Stimulated activated CD8-positive, alpha-beta memory T cell treated with anti-CD3 and anti-CD28 coated beads, Interleukin-12 subunit alpha, Interleukin-12 subunit beta, amount 100 ng/mL, for 4 hours (primary cell): ENCODE measurements at regions not wholly inside any gene's neighbourhood (a gene's known extent, or its start where the extent isn't known, plus 50 kb on each side); places are given as distances from the start of the nearest gene placed in this dataset.

Experiments used
- DNase-seq: peaks from one replicate; pipeline ENCODE4 v3.0.0-alpha.2; 2020; ENCODE audit warnings: low read depth

- no peak for DNase-seq
Measured at GRCh38 chr15:26477044-26477443, 295.8 kb downstream of the GABRB3 start.

GRCh38 chr15:26475554-26475953, 297.3 kb downstream of the GABRB3 start:
- DNase-seq: no peak

- no peak for DNase-seq
Measured at GRCh38 chr15:26472661-26473060, 300.2 kb downstream of the GABRB3 start.

DNA sequence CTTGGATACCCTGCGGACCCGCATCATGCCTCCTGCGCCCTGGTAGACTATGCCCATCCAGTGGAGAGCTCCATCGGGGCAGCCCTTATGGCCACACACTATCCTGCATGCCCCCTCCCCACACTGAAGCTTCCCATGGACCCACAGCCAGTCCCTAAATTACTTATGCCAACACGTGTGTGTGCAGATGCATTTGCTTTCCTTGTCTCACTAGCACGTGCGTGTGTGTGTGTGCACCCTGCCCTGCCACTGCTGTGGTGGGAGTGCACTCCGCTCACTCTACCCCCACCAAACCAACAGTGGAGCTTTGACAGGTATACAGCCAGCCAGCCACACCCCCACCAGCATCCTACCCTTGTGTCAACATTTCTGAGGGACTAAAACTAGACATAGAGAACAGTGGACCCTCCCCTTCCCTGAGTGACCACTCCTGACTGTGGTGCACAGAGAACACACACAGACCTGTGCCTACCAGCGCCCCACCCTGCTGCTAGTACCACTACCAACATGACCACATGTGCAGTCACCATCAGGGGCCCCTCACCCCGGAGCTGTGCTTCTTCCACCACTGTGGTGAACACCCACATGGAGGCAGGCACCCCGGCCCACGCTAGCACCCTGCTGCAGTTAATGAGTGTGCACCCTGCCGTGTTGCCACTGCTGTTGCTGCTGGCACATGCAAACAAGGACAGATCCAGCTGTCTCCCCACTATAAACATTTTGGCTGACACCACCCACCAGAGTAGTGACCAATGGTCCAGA, 310.8 kb downstream of the GABRB3 start:
- DNase-seq: no peak

DNA sequence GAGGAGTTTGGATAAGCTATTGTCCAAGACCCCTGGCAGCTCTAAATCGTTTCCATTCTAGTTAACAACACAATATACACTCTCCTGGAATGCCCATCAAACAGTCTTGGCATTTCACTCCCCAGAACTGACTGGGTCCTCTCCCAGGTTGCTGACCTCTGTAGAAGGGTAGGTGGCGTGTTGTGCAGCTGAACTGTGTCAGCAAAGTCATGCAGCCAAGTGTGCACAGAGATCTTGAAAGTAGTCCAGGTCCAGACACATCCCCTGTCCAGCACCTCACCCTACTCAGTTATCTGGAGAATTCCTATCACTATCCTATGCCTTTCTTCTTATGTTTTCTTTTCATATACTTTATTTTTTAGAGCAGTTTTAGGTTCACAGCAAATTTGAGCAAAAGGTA, 312.7 kb downstream of the GABRB3 start:
- no peak for DNase-seq

- DNase-seq: no peak
Measured at GRCh38 chr15:26455828-26456227, 317.0 kb downstream of the GABRB3 start.

DNA sequence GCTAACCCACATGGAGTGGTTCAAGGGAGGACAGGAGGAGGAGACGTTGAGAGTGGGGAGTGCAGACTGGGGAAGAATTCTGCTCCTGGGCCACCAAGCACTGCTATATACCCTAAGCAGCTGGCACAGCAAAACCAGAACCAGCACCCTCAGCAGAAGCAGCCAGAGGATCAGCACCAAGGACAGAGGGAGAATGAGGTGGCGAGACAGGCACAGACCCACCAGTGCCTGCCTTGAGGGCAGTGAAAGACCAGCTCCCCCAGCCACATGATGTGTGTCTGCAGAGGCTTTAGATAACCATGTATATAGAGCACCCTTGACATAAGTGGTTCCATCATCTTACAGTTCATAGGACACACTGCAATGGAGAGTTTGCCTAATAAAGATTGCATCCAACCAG, 319.0 kb downstream of the GABRB3 start:
- DNase-seq: no peak

DNA sequence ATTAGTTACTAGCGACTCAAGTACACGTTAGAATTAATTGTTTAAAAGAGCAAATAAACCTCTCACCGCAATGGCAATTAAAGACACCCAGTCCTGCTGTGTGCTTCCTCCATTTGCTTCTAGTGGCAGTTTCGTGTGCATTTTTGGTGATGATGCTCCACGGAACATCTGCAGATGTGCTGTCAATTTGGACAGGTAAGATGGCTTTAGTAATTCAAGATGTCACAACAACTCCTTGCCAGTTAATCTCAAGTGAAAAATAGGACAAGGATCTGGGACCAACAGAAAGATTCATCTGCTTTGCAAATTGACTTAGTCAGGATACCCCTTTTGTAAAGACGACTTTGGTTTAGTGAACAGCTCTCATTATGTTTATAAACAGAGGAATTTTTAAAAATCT, 320.9 kb downstream of the GABRB3 start:
- DNase-seq: no peak

DNA sequence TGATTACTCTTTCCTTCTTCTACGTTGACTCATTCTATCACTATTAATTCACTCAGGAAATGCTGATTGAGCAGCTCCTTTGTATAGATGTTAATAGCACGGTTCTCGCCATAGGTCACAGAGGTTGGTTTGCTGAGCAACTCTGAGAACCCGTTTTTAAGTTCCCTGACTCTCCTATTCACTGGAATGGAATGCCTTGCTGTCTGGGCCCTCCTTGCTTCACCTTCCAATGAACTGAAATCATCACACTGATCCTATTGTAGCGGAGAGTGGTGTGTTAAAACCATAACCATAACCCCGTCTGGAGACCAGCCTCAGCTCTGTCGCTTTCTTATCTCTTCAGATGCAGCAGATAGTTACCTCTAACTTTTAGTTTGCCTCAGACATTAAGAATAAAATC, 323.6 kb downstream of the GABRB3 start:
- no peak for DNase-seq

- no peak for DNase-seq
Measured at GRCh38 chr15:26443321-26443720, 329.5 kb downstream of the GABRB3 start.

DNA sequence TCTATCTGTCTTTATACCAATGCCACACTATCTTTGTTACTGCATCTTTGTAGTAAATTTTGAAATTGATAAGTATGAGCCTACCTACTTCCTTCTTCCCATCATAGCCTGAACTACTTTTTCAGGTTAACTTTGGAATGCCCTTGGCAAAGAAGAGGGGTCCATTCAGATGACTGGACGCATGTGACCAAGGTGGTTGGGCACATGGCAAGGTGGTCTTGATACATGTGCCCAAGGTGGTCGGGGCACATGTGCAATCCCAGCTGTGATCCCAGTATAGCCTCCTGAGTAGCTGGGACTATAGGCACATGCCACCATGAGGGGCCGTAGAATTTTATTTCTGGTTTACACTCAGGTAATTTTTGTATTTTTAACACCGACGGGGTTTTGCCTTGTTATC, 330.2 kb downstream of the GABRB3 start:
- no peak for DNase-seq

- DNase-seq: no peak
Measured at GRCh38 chr15:26439681-26440080, 333.2 kb downstream of the GABRB3 start.

DNA sequence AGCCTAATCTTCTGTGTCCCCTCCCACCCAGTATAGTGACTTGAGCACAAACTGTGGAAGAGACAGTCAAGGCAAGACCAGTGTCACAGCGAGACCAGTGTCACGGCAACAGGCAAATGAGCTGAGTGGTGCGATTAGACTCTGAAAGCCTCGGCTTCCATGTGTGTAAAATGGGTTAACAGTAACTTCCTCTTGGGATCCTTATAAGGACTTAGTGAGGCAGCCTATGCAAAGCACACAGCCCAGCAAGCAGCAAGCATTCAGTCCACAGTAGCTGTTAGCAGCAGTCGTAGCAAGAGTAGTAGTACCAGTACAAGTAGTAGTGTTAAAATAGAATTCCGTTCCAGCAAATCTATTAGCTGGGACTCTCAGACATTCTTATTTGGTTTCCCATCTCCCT, 334.1 kb downstream of the GABRB3 start:
- no peak for DNase-seq

GRCh38 chr15:26438316-26438715, 334.6 kb downstream of the GABRB3 start:
- no peak for DNase-seq

- DNase-seq: no peak
Measured at GRCh38 chr15:26433818-26434217, 339.0 kb downstream of the GABRB3 start.

DNA sequence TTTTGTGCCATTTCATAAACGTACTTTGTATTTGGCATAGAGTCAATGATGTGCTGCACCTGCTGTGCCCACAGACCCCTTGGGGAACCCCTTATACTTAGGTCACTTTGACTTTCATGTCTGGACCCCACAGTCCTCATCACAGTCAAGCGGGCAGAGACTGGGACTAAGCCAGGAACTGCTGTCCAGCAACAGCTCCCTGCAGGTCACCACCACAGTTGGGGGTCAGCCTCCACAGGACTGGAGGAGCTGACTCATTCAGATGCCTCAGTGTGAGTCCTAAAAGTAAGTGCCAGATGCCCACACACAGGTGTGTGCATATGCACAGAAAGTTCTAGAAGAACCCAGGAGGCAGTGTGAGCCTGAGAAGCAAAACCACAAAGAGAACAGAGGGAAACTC, 339.8 kb downstream of the GABRB3 start:
- DNase-seq: no peak

DNA sequence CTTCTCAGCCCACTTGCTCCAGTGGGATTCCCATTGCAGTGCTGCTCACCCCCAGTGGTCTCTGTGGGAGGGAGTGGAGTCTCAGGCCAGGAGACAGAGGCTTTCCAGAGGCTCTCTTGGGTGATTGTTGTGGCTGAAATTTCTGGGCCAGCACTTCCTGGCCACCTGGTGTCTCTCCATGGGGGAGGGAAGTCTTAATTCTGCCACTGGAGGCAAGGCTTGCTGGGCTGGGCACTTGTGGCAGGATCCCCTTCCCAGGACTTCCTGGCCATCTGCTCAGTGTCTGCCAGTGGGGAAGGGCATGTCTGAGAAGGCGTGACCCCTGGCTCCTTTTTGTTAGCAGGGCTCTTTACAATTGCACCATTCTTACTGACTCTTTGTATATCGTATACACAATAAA, 351.8 kb downstream of the GABRB3 start:
- DNase-seq: no peak

- no peak for DNase-seq
Measured at GRCh38 chr15:26395624-26396023, 377.2 kb downstream of the GABRB3 start.

DNA sequence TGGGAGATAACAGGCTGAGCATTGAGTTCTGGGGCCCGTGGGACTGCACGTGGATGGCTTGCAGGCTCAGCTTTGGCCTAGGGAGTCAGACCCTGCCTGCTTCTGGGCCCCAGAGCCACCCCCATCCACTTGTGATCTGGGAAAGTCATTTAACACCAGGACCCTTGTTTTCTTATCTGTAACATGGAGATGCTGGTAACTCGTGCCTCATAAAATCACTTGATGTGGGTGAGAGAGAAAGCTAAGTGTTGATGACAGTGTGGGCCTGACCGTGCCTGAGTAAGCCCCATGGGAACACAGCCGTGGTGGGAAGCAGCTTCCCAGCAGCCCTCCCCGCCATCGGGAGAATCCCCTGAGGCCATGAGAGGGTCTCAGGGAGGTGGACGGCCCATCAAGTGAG, 378.1 kb downstream of the GABRB3 start:
- no peak for DNase-seq

GRCh38 chr15:26392956-26393355, 379.9 kb downstream of the GABRB3 start:
- no peak for DNase-seq

- DNase-seq: no peak
Measured at GRCh38 chr15:26391567-26392194, 381.2 kb downstream of the GABRB3 start.

DNA sequence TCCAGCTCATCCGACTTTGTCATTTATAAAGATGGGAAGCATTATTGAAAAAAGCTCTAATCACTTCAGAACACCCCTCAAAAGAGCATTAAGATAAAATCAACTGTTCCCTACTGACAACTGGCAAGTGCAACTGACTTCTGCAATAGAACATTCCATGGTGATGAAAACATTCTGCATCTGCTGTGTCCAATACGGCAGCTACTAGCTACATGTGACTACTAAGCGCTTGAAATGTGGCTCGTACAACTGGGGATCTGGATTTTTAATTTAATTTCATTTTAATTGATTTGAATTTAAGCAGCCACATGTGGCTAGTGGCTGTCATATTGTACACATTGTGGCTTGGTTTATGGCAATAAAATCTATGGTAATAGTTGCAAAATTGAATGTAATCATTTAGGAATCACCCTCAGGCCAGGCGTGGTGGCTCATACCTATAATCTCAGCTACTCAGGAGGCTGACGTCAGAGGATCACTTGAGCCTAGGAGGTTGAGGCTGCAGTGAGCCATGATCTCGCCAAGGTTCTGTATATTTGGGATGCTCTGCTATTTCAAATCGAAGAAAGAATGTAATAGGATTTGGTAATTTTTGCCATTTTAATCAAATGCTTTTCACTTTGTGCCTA, 390.3 kb downstream of the GABRB3 start:
- DNase-seq: no peak

- DNase-seq: no peak
Measured at GRCh38 chr15:26378304-26378703, 394.6 kb downstream of the GABRB3 start.

- DNase-seq: no peak
Measured at GRCh38 chr15:26376243-26376642, 396.6 kb downstream of the GABRB3 start.
